ENCODE measurements at regions not wholly inside any gene's neighbourhood (a gene's known extent, or its start where the extent isn't known, plus 50 kb on each side); places are given as distances from the start of the nearest gene placed in this dataset.

DNA sequence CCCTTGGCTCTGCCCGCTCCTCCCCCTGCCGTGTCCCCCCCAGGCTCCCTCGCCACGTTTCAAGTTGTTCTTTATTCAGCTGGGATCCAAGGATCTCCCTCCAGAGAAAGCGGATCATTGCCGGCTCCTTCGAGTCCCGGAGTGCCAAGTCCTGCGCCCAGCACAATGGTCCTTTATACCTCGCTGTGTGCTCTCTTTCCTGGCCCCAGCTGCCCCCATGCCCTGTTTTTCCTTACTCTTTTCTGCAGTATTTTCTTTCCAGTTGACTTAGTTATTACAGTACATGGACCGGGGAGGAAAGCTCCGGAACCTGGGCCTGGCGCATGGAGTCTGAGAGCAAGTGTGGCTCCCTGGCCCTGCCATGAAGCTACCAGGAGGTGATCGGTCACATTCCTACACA, 88.1 kb upstream of the KMT2C start:
- TF ChIP-seq CTCF (IDR thresholded peaks at IDR 0.05; ENCODE audit: insufficient read depth, low read length), result no peak
- no peak for TF ChIP-seq POLR2AphosphoS5 (IDR thresholded peaks at IDR 0.05; ENCODE audit: low read depth)
- no peak for TF ChIP-seq GABPA (IDR thresholded peaks at IDR 0.05; ENCODE audit: low read depth)
- TF ChIP-seq, protein P1, sequence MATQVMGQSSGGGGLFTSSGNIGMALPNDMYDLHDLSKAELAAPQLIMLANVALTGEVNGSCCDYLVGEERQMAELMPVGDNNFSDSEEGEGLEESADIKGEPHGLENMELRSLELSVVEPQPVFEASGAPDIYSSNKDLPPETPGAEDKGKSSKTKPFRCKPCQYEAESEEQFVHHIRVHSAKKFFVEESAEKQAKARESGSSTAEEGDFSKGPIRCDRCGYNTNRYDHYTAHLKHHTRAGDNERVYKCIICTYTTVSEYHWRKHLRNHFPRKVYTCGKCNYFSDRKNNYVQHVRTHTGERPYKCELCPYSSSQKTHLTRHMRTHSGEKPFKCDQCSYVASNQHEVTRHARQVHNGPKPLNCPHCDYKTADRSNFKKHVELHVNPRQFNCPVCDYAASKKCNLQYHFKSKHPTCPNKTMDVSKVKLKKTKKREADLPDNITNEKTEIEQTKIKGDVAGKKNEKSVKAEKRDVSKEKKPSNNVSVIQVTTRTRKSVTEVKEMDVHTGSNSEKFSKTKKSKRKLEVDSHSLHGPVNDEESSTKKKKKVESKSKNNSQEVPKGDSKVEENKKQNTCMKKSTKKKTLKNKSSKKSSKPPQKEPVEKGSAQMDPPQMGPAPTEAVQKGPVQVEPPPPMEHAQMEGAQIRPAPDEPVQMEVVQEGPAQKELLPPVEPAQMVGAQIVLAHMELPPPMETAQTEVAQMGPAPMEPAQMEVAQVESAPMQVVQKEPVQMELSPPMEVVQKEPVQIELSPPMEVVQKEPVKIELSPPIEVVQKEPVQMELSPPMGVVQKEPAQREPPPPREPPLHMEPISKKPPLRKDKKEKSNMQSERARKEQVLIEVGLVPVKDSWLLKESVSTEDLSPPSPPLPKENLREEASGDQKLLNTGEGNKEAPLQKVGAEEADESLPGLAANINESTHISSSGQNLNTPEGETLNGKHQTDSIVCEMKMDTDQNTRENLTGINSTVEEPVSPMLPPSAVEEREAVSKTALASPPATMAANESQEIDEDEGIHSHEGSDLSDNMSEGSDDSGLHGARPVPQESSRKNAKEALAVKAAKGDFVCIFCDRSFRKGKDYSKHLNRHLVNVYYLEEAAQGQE (IDR thresholded peaks at IDR 0.05; ENCODE audit: insufficient replicate concordance, low read depth), result no peak
- TF ChIP-seq SPI1 (IDR thresholded peaks at IDR 0.05; ENCODE audit: borderline replicate concordance, low read depth), result no peak
